Activated CD8-positive, alpha-beta memory T cell treated with anti-CD3 and anti-CD28 coated beads, Interleukin-2, amount 50 U/mL, for 24 hours (primary cell): ENCODE measurements at regions not wholly inside any gene's neighbourhood (a gene's known extent, or its start where the extent isn't known, plus 50 kb on each side); places are given as distances from the start of the nearest gene placed in this dataset.
"Not testable (repeated sequence)": the region's sequence is repeated elsewhere in the genome, so short reads cannot be mapped to it uniquely, and the experiment has no call there.

Source experiments
- DNase-seq: peaks from one replicate; pipeline ENCODE4 v3.0.0-alpha.2; 2020; ENCODE audit errors: extremely low read depth

GRCh38 chr3:182399978-182400737 is 393.1 kb upstream of the ATP11B start:
- DNase-seq, result no peak

GRCh38 chr3:182400838-182401237 is 392.5 kb upstream of the ATP11B start:
- no peak for DNase-seq

- DNase-seq, result no peak
These were observed 389.3 kb upstream of the ATP11B start for GRCh38 chr3:182404031-182404430.

- no peak for DNase-seq
These were observed 387.5 kb upstream of the ATP11B start for GRCh38 chr3:182405759-182406158.

GRCh38 chr3:182406786-182407185 is 386.5 kb upstream of the ATP11B start:
- no peak for DNase-seq

GRCh38 chr3:182410051-182410450 is 383.3 kb upstream of the ATP11B start:
- no peak for DNase-seq

GRCh38 chr3:182412066-182412465 is 381.2 kb upstream of the ATP11B start:
- no peak for DNase-seq

GRCh38 chr3:182413061-182413460 is 380.2 kb upstream of the ATP11B start:
- DNase-seq, result no peak

- no peak for DNase-seq
These were observed 379.6 kb upstream of the ATP11B start for GRCh38 chr3:182413682-182414081.

- no peak for DNase-seq
These were observed 378.7 kb upstream of the ATP11B start for GRCh38 chr3:182414586-182414985.

- DNase-seq, result no peak
These were observed 372.6 kb upstream of the ATP11B start for GRCh38 chr3:182420741-182421140.

GRCh38 chr3:182424006-182424405 is 369.3 kb upstream of the ATP11B start:
- DNase-seq, result no peak

- DNase-seq, result not testable (repeated sequence)
These were observed 367.2 kb upstream of the ATP11B start for GRCh38 chr3:182425926-182426718.

GRCh38 chr3:182431972-182432371 is 361.3 kb upstream of the ATP11B start:
- not testable (repeated sequence) for DNase-seq

- DNase-seq, result no peak
These were observed 357.4 kb upstream of the ATP11B start for GRCh38 chr3:182435860-182436259.

- DNase-seq, result no peak
These were observed 356.8 kb upstream of the ATP11B start for GRCh38 chr3:182436547-182436946.

GRCh38 chr3:182438398-182438797 is 354.9 kb upstream of the ATP11B start:
- DNase-seq, result no peak

- DNase-seq, result no peak
These were observed 353.2 kb upstream of the ATP11B start for GRCh38 chr3:182440101-182440500.

- no peak for DNase-seq
These were observed 347.7 kb upstream of the ATP11B start for GRCh38 chr3:182445576-182445975.

GRCh38 chr3:182450942-182451787 is 342.1 kb upstream of the ATP11B start:
- no peak for DNase-seq

GRCh38 chr3:182451871-182452270 is 341.4 kb upstream of the ATP11B start:
- DNase-seq, result no peak

GRCh38 chr3:182455011-182455410 is 338.3 kb upstream of the ATP11B start:
- no peak for DNase-seq
